ENCODE measurements at regions not wholly inside any gene's neighbourhood (a gene's known extent, or its start where the extent isn't known, plus 50 kb on each side); places are given as distances from the start of the nearest gene placed in this dataset.
"Not testable (repeated sequence)": the region's sequence is repeated elsewhere in the genome, so short reads cannot be mapped to it uniquely, and the experiment has no call there.

- TF ChIP-seq, protein P1, sequence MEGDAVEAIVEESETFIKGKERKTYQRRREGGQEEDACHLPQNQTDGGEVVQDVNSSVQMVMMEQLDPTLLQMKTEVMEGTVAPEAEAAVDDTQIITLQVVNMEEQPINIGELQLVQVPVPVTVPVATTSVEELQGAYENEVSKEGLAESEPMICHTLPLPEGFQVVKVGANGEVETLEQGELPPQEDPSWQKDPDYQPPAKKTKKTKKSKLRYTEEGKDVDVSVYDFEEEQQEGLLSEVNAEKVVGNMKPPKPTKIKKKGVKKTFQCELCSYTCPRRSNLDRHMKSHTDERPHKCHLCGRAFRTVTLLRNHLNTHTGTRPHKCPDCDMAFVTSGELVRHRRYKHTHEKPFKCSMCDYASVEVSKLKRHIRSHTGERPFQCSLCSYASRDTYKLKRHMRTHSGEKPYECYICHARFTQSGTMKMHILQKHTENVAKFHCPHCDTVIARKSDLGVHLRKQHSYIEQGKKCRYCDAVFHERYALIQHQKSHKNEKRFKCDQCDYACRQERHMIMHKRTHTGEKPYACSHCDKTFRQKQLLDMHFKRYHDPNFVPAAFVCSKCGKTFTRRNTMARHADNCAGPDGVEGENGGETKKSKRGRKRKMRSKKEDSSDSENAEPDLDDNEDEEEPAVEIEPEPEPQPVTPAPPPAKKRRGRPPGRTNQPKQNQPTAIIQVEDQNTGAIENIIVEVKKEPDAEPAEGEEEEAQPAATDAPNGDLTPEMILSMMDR (IDR thresholded peaks at IDR 0.05): not testable (repeated sequence)
- not testable (repeated sequence) for TF ChIP-seq RAD21 (IDR thresholded peaks at IDR 0.05; ENCODE audit: low read length); MXI1 (IDR thresholded peaks at IDR 0.05; ENCODE audit: low read depth, low read length); POLR2AphosphoS5 (IDR thresholded peaks at IDR 0.05; ENCODE audit: low read depth, low read length); EP300 (IDR thresholded peaks at IDR 0.05; ENCODE audit: borderline replicate concordance in 1 of 2, low read depth in 1 of 2, low read length in 1 of 2); YY1 (IDR thresholded peaks at IDR 0.05; ENCODE audit: low read depth); CHD2 (IDR thresholded peaks at IDR 0.05; ENCODE audit: low read length, partially characterized antibody); SIN3A (IDR thresholded peaks at IDR 0.05; ENCODE audit: borderline replicate concordance, low read depth, low read length); EZH2phosphoT487 (IDR thresholded peaks at IDR 0.05; ENCODE audit: borderline replicate concordance, low read depth); USF2 (IDR thresholded peaks at IDR 0.05; ENCODE audit: borderline replicate concordance, low read depth, low read length); JUND (IDR thresholded peaks at IDR 0.05)
- TF ChIP-seq, protein P2, sequence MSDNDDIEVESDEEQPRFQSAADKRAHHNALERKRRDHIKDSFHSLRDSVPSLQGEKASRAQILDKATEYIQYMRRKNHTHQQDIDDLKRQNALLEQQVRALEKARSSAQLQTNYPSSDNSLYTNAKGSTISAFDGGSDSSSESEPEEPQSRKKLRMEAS (IDR thresholded peaks at IDR 0.05; ENCODE audit: low read depth): not testable (repeated sequence)
- TF ChIP-seq, protein P3, sequence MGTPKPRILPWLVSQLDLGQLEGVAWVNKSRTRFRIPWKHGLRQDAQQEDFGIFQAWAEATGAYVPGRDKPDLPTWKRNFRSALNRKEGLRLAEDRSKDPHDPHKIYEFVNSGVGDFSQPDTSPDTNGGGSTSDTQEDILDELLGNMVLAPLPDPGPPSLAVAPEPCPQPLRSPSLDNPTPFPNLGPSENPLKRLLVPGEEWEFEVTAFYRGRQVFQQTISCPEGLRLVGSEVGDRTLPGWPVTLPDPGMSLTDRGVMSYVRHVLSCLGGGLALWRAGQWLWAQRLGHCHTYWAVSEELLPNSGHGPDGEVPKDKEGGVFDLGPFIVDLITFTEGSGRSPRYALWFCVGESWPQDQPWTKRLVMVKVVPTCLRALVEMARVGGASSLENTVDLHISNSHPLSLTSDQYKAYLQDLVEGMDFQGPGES (IDR thresholded peaks at IDR 0.05; ENCODE audit: low read depth, low read length): not testable (repeated sequence)
Observed at GRCh38 chr2:128598260-128598659, 279.6 kb upstream of the HS6ST1 start.

All from SK-N-SH (cell line).